ENCODE measurements at regions not wholly inside any gene's neighbourhood (a gene's known extent, or its start where the extent isn't known, plus 50 kb on each side); places are given as distances from the start of the nearest gene placed in this dataset.
A peak's percentile ranks its signal among the peaks of the same experiment; 100 is the strongest.

- DNase-seq (ENCODE audit: low read depth), result no peak
These were observed 89.1 kb downstream of the BBS10 start for GRCh38 chr12:76259106-76259505.

GRCh38 chr12:76256904-76257303, 91.3 kb downstream of the BBS10 start:
- no peak for DNase-seq (ENCODE audit: low read depth)

GRCh38 chr12:76256321-76256720, 91.9 kb downstream of the BBS10 start:
- DNase-seq (ENCODE audit: low read depth), result no peak

- no peak for DNase-seq (ENCODE audit: low read depth)
These were observed 92.5 kb downstream of the BBS10 start for GRCh38 chr12:76255692-76256091.

- no peak for DNase-seq (ENCODE audit: low read depth)
These were observed 92.9 kb downstream of the BBS10 start for GRCh38 chr12:76255281-76255680.

- DNase-seq (ENCODE audit: low read depth), result no peak
These were observed 96.2 kb downstream of the BBS10 start for GRCh38 chr12:76252031-76252430.

- no peak for DNase-seq (ENCODE audit: low read depth)
These were observed 98.0 kb downstream of the BBS10 start for GRCh38 chr12:76250256-76250655.

GRCh38 chr12:76249501-76249900, 98.7 kb downstream of the BBS10 start:
- no peak for DNase-seq (ENCODE audit: low read depth)

- DNase-seq (ENCODE audit: low read depth), result no peak
These were observed 100.2 kb downstream of the BBS10 start for GRCh38 chr12:76247992-76248391.

GRCh38 chr12:76247026-76247646, 101.1 kb downstream of the BBS10 start:
- no peak for DNase-seq (ENCODE audit: low read depth)

- no peak for DNase-seq (ENCODE audit: low read depth)
These were observed 101.6 kb downstream of the BBS10 start for GRCh38 chr12:76246611-76247010.

- DNase-seq (ENCODE audit: low read depth), result no peak
These were observed 103.9 kb downstream of the BBS10 start for GRCh38 chr12:76244300-76244699.

- DNase-seq (ENCODE audit: low read depth), result peak; percentile 25
These were observed 105.2 kb downstream of the BBS10 start for GRCh38 chr12:76242813-76243550.

GRCh38 chr12:76241371-76241770, 106.8 kb downstream of the BBS10 start:
- no peak for DNase-seq (ENCODE audit: low read depth)

- DNase-seq (ENCODE audit: low read depth), result no peak
These were observed 107.9 kb downstream of the BBS10 start for GRCh38 chr12:76240281-76240680.

GRCh38 chr12:76238688-76239087, 109.5 kb downstream of the BBS10 start:
- no peak for DNase-seq (ENCODE audit: low read depth)

- DNase-seq (ENCODE audit: low read depth), result no peak
These were observed 111.0 kb downstream of the BBS10 start for GRCh38 chr12:76237086-76237701.

GRCh38 chr12:76236640-76237039, 111.6 kb downstream of the BBS10 start:
- DNase-seq (ENCODE audit: low read depth), result no peak

GRCh38 chr12:76234741-76235140, 113.5 kb downstream of the BBS10 start:
- no peak for DNase-seq (ENCODE audit: low read depth)

- DNase-seq (ENCODE audit: low read depth), result no peak
These were observed 116.2 kb downstream of the BBS10 start for GRCh38 chr12:76232013-76232412.

GRCh38 chr12:76226956-76227355, 121.3 kb downstream of the BBS10 start:
- DNase-seq (ENCODE audit: low read depth), result no peak

GRCh38 chr12:76226397-76226796, 121.8 kb downstream of the BBS10 start:
- DNase-seq (ENCODE audit: low read depth), result no peak

GRCh38 chr12:76223869-76224268, 124.3 kb downstream of the BBS10 start:
- DNase-seq (ENCODE audit: low read depth), result no peak

Data from GM04504 (cell line).